Breast epithelium (tissue), 4 donors: ENCODE measurements at regions not wholly inside any gene's neighbourhood (a gene's known extent, or its start where the extent isn't known, plus 50 kb on each side); places are given as distances from the start of the nearest gene placed in this dataset.
"Not testable (repeated sequence)": the region's sequence is repeated elsewhere in the genome, so short reads cannot be mapped to it uniquely, and the experiment has no call there.

ENCODE experiments used
- DNase-seq, 2 donors: peaks; one replicate each; pipeline ENCODE4 v3.0.0-alpha.2; 2019; ENCODE audit warnings: low spot score in 2 of 2
- H3K27ac ChIP-seq, 2 donors: fragments of 200-600 bp; sonication (generic) in 1 of 2; one replicate each; pipeline ENCODE4 v1.5.1; 2016 to 2019; ENCODE audit warnings: mild to moderate bottlenecking in 1 of 2
- H3K27me3 ChIP-seq, 2 donors: fragments of 200-600 bp; sonication (generic) in 1 of 2; one replicate each; pipeline versions ENCODE4 v1.5.1 to v1.6.0; 2017 to 2019; ENCODE audit warnings: control low read depth in 1 of 2, mild to moderate bottlenecking in 1 of 2
- H3K36me3 ChIP-seq: fragments of 200-600 bp; one replicate; pipeline ENCODE4 v1.5.1; 2019
- H3K4me1 ChIP-seq, 2 donors: fragments of 200-600 bp; sonication (generic); one replicate each; pipeline ENCODE4 v1.5.1; 2016 to 2019; ENCODE audit warnings: control low read depth in 1 of 2
- H3K4me3 ChIP-seq, 3 donors: fragments of 200-600 bp; sonication (generic); 1 replicate in 2 of 3; 2 replicates in 1 of 3; pipeline ENCODE4 v1.5.1; 2016 to 2019; ENCODE audit warnings: mild to moderate bottlenecking in 3 of 3, moderate library complexity in 2 of 3
- H3K9me3 ChIP-seq, 2 donors: fragments of 200-600 bp; sonication (generic) in 1 of 2; one replicate each; pipeline ENCODE4 v1.5.1; 2016 to 2019; ENCODE audit warnings: control low read depth in 1 of 2
- CTCF ChIP-seq, 3 donors: fragments of 450-650 bp; IDR thresholded peaks; one replicate each; pipeline ENCODE4 v1.5.1; 2016 to 2017; ENCODE audit warnings: antibody characterized with exemption in 3 of 3, mild to moderate bottlenecking in 3 of 3, moderate library complexity in 3 of 3
- POLR2A ChIP-seq: fragments of 450-650 bp; IDR thresholded peaks from one replicate; pipeline ENCODE4 v1.6.1; 2016; ENCODE audit warnings: antibody characterized with exemption, mild to moderate bottlenecking, moderate library complexity
- POLR2AphosphoS5 ChIP-seq, 3 donors: sonication (generic); formaldehyde crosslinking; IDR thresholded peaks; one replicate each; pipeline ENCODE4 v1.6.1; 2017; ENCODE audit warnings: antibody characterized with exemption in 3 of 3
- intact Hi-C: fragments of 100-400 bp; cut with DNase I; formaldehyde crosslinking; loops from one replicate; pipeline ENCODE4 v1.15.1; 2023; ENCODE audit warnings: low total_unique reads

- H3K9me3 ChIP-seq, result peaks cover 13 to 30% of the 10 kb centered on the region in 2 donors
- H3K27me3 ChIP-seq, result no peaks in the 10 kb centered on the region
- TF ChIP-seq POLR2AphosphoS5 (IDR thresholded peaks at IDR 0.05), result no peak
- TF ChIP-seq CTCF (IDR thresholded peaks at IDR 0.05), result no peak
- no peak for TF ChIP-seq POLR2A
- H3K36me3 ChIP-seq, result no peaks in the 10 kb centered on the region
- intact Hi-C loops, result no loop called here
- H3K4me3 ChIP-seq, result no peak overlapping the region
- no peaks in the 10 kb centered on the region for H3K4me1 ChIP-seq
- DNase-seq, result no peak
- no peak overlapping the region for H3K27ac ChIP-seq
These were observed 182.7 kb downstream of the ETAA1 start for GRCh38 chr2:67579806-67580205.

- peaks cover 13 to 49% of the 10 kb centered on the region in 2 donors for H3K9me3 ChIP-seq
- H3K4me1 ChIP-seq, result no peaks in the 10 kb centered on the region
- intact Hi-C loops, result no loop called here
- no peak for TF ChIP-seq CTCF (IDR thresholded peaks at IDR 0.05)
- TF ChIP-seq POLR2AphosphoS5 (IDR thresholded peaks at IDR 0.05), result no peak
- TF ChIP-seq POLR2A, result no peak
- no peak for DNase-seq
- no peaks in the 10 kb centered on the region for H3K27me3 ChIP-seq
- no peak overlapping the region for H3K4me3 ChIP-seq
- H3K27ac ChIP-seq, result no peak overlapping the region
- H3K36me3 ChIP-seq, result no peaks in the 10 kb centered on the region
These were observed 184.6 kb downstream of the ETAA1 start for GRCh38 chr2:67581751-67582150.

GRCh38 chr2:67583185-67583584 is 186.1 kb downstream of the ETAA1 start:
- no peak for DNase-seq

GRCh38 chr2:67585400-67585799 is 188.3 kb downstream of the ETAA1 start:
- H3K4me1 ChIP-seq, result no peaks in the 10 kb centered on the region
- peaks cover 13 to 64% of the 10 kb centered on the region in 2 donors for H3K9me3 ChIP-seq
- no peak overlapping the region for H3K4me3 ChIP-seq
- no peaks in the 10 kb centered on the region for H3K36me3 ChIP-seq
- no peaks in the 10 kb centered on the region for H3K27me3 ChIP-seq
- H3K27ac ChIP-seq, result no peak overlapping the region
- intact Hi-C loops, result no loop called here
- TF ChIP-seq CTCF (IDR thresholded peaks at IDR 0.05), result no peak
- TF ChIP-seq POLR2A, result no peak
- no peak for TF ChIP-seq POLR2AphosphoS5 (IDR thresholded peaks at IDR 0.05)
- DNase-seq, result no peak

More at GRCh38 chr2:67583185-67583584, 186.1 kb downstream of the ETAA1 start:
- Histone ChIP-seq H3K9me3 (peaks cover 13 to 63% of the 10 kb centered on the region in 2 donors), H3K36me3 (no peaks in the 10 kb centered on the region), H3K4me1 (no peaks in the 10 kb centered on the region), H3K27ac (no peak overlapping the region), H3K27me3 (no peaks in the 10 kb centered on the region), H3K4me3 (no peak overlapping the region)
- intact Hi-C loops, result no loop called here
- TF ChIP-seq POLR2A (no peak), CTCF (IDR thresholded peaks at IDR 0.05) (no peak), POLR2AphosphoS5 (IDR thresholded peaks at IDR 0.05) (no peak)

GRCh38 chr2:67589121-67589520 is 192.0 kb downstream of the ETAA1 start:
- H3K36me3 ChIP-seq, H3K4me3 ChIP-seq, H3K4me1 ChIP-seq, H3K27ac ChIP-seq, intact Hi-C loops, H3K27me3 ChIP-seq, DNase-seq: not testable (repeated sequence)
- peaks cover 0 to 46% of the 10 kb centered on the region in 2 donors for H3K9me3 ChIP-seq

- H3K27ac ChIP-seq, H3K36me3 ChIP-seq, intact Hi-C loops, DNase-seq, H3K4me1 ChIP-seq, H3K4me3 ChIP-seq, H3K27me3 ChIP-seq: not testable (repeated sequence)
- H3K9me3 ChIP-seq, result peaks cover 4 to 19% of the 10 kb centered on the region in 2 donors
These were observed 197.4 kb downstream of the ETAA1 start for GRCh38 chr2:67594522-67594921.
